Right atrium auricular region (tissue), 2 donors: ENCODE measurements at regions not wholly inside any gene's neighbourhood (a gene's known extent, or its start where the extent isn't known, plus 50 kb on each side); places are given as distances from the start of the nearest gene placed in this dataset.

Source experiments
- DNase-seq: peaks from one replicate; pipeline ENCODE4 v3.0.0-alpha.2; 2019; ENCODE audit warnings: low spot score
- H3K27ac ChIP-seq, 2 donors: fragments of 200-600 bp; sonication (generic); 1 replicate in 1 of 2; 2 replicates in 1 of 2; pipeline ENCODE4 v1.5.1; 2016 to 2019
- H3K27me3 ChIP-seq, 2 donors: fragments of 200-600 bp; sonication (generic); one replicate each; pipeline versions ENCODE4 v1.5.1 to v1.6.0; 2017 to 2019
- H3K36me3 ChIP-seq: fragments of 200-600 bp; sonication (generic); one replicate; pipeline ENCODE4 v1.5.1; 2016
- H3K4me1 ChIP-seq, 2 donors: fragments of 200-600 bp; sonication (generic); one replicate each; pipeline versions ENCODE4 v1.5.1 to v1.6.0; 2017 to 2019
- H3K4me3 ChIP-seq, 2 donors: fragments of 200-600 bp; sonication (generic); 1 replicate in 1 of 2; 2 replicates in 1 of 2; pipeline ENCODE4 v1.5.1; 2017 to 2019; ENCODE audit warnings: mild to moderate bottlenecking in 1 of 2, moderate library complexity in 1 of 2
- H3K9me3 ChIP-seq, 2 donors: fragments of 200-600 bp; sonication (generic); one replicate each; pipeline ENCODE4 v1.5.1; 2019
- TF ChIP-seq, protein P1 (sequence below), 2 donors: fragments of 200-600 bp; sonication (generic); IDR thresholded peaks; one replicate each; pipeline ENCODE4 v1.5.1; 2019; ENCODE audit warnings: antibody characterized with exemption in 2 of 2

DNA sequence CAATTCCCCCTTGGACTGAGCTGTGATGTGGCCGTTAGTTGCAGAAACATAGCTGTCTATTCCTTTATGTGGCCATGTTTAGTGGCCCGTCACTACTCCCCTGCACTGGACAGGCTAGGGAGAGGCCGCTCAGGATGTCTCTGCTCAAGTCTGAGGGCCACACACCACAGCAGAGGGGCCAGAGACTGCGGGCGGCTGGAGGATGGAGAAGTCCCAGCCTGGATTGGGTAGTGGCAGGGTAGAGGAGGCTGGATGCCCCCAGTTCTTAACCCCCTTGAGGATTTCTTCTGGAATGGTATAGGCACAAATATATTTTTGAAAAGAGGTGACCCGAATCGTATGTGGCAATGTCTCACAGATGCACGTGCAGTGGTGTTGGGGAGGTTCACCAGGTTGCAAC, 116.4 kb upstream of the B3GAT1 start:
- no peaks in the 10 kb centered on the region for H3K4me1 ChIP-seq
- H3K27ac ChIP-seq: no peak overlapping the region
- H3K9me3 ChIP-seq: no peaks in the 10 kb centered on the region
- no peak for DNase-seq
- TF ChIP-seq, protein P1, sequence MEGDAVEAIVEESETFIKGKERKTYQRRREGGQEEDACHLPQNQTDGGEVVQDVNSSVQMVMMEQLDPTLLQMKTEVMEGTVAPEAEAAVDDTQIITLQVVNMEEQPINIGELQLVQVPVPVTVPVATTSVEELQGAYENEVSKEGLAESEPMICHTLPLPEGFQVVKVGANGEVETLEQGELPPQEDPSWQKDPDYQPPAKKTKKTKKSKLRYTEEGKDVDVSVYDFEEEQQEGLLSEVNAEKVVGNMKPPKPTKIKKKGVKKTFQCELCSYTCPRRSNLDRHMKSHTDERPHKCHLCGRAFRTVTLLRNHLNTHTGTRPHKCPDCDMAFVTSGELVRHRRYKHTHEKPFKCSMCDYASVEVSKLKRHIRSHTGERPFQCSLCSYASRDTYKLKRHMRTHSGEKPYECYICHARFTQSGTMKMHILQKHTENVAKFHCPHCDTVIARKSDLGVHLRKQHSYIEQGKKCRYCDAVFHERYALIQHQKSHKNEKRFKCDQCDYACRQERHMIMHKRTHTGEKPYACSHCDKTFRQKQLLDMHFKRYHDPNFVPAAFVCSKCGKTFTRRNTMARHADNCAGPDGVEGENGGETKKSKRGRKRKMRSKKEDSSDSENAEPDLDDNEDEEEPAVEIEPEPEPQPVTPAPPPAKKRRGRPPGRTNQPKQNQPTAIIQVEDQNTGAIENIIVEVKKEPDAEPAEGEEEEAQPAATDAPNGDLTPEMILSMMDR (IDR thresholded peaks at IDR 0.05): no peak
- H3K36me3 ChIP-seq: no peaks in the 10 kb centered on the region
- no peak overlapping the region for H3K4me3 ChIP-seq
- no peaks in the 10 kb centered on the region for H3K27me3 ChIP-seq

DNA sequence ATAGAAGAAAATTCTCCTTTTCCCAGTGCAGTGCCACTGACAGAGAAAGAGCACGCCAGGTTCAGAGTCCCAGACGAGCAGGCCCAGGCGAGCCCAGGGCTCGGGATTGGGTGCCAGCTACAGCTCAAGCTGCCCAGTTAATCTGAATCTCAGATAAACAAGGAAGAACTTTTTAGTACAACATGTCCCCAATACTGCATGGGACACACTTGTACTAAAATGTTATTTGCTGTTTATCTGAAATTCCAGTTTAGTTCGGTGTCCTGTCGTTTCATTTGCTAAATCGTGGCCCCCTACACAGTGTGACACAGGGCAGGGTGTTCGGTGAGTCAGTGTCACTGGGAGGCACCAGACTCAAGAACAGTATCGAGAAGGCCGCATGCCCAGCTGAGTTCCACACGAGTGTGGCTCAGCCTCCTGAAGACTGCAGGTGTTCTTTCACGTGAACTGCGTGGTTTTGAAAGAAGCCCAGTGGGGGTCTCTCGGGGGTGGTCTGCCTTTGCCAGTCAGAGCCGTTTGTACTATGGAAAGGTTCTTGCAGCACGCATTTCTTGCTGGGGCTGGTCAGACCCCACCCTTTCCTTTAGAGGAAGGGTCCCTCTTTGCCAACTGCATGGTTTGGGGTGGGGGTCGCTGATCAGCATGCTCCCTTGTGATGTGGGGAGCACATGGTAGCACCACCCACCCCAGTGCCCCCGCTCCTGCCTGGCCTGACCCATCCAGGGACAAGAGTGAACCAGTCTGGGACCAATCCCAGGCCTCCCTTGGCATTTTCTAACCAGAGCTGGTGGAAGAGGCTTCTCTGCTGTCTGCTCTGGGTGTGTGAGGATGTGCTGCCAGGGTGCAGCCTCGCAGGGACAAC, 115.6 kb upstream of the B3GAT1 start:
- no peak overlapping the region for H3K4me3 ChIP-seq
- H3K4me1 ChIP-seq: no peaks in the 10 kb centered on the region
- no peak for DNase-seq
- no peaks in the 10 kb centered on the region for H3K9me3 ChIP-seq
- no peaks in the 10 kb centered on the region for H3K36me3 ChIP-seq
- TF ChIP-seq, protein P1 (IDR thresholded peaks at IDR 0.05): no peak
- no peaks in the 10 kb centered on the region for H3K27me3 ChIP-seq
- no peak overlapping the region for H3K27ac ChIP-seq

DNA sequence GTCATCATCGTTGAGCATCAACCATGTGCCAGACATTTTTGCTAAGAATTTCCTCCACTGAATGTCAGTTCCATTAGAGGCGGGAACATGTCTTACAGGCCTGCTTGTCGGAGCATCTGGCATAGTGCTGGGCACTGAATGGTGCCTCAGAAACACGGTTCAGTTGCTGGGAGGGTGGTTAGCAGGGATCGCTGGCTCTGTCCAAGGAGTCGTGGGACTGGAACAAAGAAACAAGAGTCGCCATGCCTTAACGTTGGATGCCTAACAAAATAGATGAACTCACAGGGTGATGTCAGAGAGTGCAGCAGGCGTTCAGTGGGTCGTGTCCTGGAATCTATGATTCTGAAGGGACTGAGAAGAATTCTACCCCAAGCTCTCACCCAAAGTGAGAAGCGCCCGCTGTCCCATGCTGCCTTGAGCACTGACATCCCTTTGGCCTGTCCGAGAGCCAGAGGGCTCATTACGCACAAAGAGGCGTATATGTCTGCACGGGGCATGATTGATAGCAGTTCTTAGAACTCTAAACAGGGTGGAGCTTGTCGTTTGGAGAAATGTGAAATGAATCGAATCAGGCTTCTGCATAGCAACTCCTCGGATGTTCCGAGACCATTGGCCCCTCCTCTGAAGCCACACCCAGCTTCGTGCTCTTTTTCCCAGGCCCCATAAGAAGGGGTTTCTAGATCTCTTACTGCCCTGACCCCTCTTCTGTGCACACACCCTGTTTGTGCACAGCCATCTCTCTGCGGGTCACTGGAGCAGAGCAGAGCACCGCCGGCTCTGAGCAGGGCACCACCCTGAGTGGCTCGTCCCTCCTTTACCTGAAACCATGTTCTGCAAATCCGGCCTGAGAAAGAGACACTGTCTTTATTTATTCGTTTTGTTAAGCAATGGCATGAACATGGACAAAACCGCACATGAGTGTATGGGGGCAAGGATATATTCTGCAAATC, 113.1 kb upstream of the B3GAT1 start:
- Histone ChIP-seq H3K27ac (no peak overlapping the region), H3K36me3 (no peaks in the 10 kb centered on the region), H3K27me3 (no peaks in the 10 kb centered on the region), H3K9me3 (no peaks in the 10 kb centered on the region), H3K4me1 (no peaks in the 10 kb centered on the region), H3K4me3 (no peak overlapping the region)
- TF ChIP-seq, protein P1 (IDR thresholded peaks at IDR 0.05): no peak
- DNase-seq: no peak

DNA sequence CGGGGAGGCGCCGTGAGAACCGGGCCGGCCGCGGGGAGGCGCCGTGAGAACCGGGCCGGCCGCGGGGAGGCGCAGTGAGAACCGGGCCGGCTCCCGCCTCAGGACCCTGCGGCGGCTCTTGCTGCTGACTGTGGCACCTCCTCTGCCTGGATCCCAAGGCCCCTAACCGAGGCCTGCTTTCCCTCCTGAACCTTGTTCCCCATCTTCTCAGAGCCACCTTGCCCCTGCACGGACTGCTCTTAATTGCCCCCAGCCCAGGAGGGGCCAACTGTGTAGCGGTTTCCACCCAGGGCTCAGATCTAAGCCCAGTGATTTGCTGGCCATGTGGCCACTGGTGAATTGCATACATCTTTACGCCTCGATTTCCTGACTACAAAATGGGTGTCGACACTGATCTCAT, 112.2 kb upstream of the B3GAT1 start:
- Histone ChIP-seq H3K9me3 (no peaks in the 10 kb centered on the region), H3K27ac (no peak overlapping the region), H3K4me3 (no peak overlapping the region), H3K27me3 (no peaks in the 10 kb centered on the region), H3K4me1 (no peaks in the 10 kb centered on the region), H3K36me3 (no peaks in the 10 kb centered on the region)
- TF ChIP-seq, protein P1 (IDR thresholded peaks at IDR 0.05): no peak
- DNase-seq: no peak

DNA sequence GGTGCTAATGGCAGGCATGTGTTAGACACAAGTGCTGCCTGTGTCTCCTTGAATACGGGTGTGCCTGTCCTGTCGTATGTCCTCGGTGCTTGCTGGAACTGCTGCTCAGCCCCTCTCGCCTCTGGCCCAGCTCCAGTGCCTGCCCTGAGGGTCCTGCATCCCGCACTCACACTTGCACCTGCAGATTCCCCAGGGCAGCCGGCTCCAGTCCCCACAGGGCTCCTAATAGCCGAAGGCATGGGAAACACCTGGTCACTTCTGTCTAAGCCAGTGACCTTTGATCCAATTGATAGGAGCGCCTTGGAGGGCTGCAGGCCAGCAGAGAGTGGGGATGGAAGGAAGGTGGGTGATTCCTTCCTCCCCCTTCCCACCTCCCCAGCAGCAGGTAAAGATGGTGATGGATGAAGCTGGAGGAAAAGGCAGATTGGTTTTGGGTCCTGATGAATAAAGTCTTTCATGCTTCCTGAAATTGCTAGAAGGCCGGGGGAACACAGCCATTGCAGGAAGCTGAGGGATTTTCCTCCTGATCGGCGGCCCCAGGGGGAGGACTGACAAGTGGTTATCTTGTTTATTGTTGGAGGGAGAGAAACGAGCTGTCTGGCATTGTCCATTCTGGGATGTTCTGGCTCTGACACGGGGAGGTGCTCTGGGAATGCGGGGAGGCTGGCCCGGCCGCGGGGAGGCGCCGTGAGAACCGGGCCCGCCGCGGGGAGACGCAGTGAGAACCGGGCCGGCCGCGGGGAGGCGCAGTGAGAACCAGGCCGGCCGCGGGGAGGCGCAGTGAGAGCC, 110.9 kb upstream of the B3GAT1 start:
- H3K9me3 ChIP-seq: no peaks in the 10 kb centered on the region
- no peak overlapping the region for H3K27ac ChIP-seq
- DNase-seq: no peak
- H3K36me3 ChIP-seq: no peaks in the 10 kb centered on the region
- TF ChIP-seq, protein P1 (IDR thresholded peaks at IDR 0.05): no peak
- no peak overlapping the region for H3K4me3 ChIP-seq
- H3K4me1 ChIP-seq: no peaks in the 10 kb centered on the region
- no peaks in the 10 kb centered on the region for H3K27me3 ChIP-seq
